PC-9 (cell line): ENCODE measurements at regions not wholly inside any gene's neighbourhood (a gene's known extent, or its start where the extent isn't known, plus 50 kb on each side); places are given as distances from the start of the nearest gene placed in this dataset.

Experiments
- BruUV-seq: library from RNA; stranded (reverse); fragments of 400-500 nt; replicated peaks from 2 replicates; lab custom pipeline; 2021; lab: Mats Ljungman, UMichigan
- CTCF ChIA-PET: fragments of 300-600 bp; sonication (Branson Sonifier 250); formaldehyde crosslinking; loops from one replicate; lab custom pipeline; 2022; ENCODE audit warnings: antibody characterized with exemption; lab: Charles Lee
- POLR2A ChIA-PET: fragments of 300-600 bp; sonication (Branson Sonifier 250); formaldehyde crosslinking; loops from one replicate; lab custom pipeline; 2022; ENCODE audit warnings: antibody characterized with exemption; ENCODE audit not compliant: unreplicated experiment; lab: Charles Lee
- DNase-seq, 2 experiments: peaks; one replicate each; pipeline versions ENCODE4 v3.0.0 to v3.0.0-alpha.2; 2015 to 2022; ENCODE audit warnings: mixed read lengths in 1 of 2
- H2AFZ ChIP-seq: fragments of 200-600 bp; sonication (generic); 2 replicates; pipeline ENCODE4 v1.8.1; 2017; ENCODE audit warnings: antibody characterized with exemption
- H3F3A ChIP-seq: fragments of 200-600 bp; sonication (generic); 2 replicates; pipeline ENCODE4 v1.8.1; 2017; ENCODE audit warnings: antibody characterized with exemption, mild to moderate bottlenecking, low read depth; ENCODE audit not compliant: insufficient read depth
- H3K27ac ChIP-seq: fragments of 200-600 bp; sonication (generic); 2 replicates; pipeline ENCODE4 v1.6.1; 2016; ENCODE audit warnings: mixed run types
- H3K27me3 ChIP-seq: fragments of 200-600 bp; sonication (generic); 2 replicates; pipeline ENCODE4 v1.6.1; 2016; ENCODE audit warnings: low read depth, mixed run types; ENCODE audit not compliant: insufficient read depth
- H3K36me3 ChIP-seq: fragments of 200-600 bp; sonication (generic); 2 replicates; pipeline ENCODE4 v1.6.1; 2016; ENCODE audit warnings: low read depth, mixed run types
- H3K4me1 ChIP-seq: fragments of 200-600 bp; sonication (generic); replicated peaks from 2 replicates; pipeline ENCODE4 v1.6.1; 2016; ENCODE audit warnings: mixed run types; ENCODE audit not compliant: insufficient read depth
- H3K4me2 ChIP-seq: fragments of 200-600 bp; sonication (generic); 2 replicates; pipeline ENCODE4 v1.6.1; 2017; ENCODE audit warnings: mixed run types
- H3K4me3 ChIP-seq: fragments of 200-600 bp; sonication (generic); 2 replicates; pipeline ENCODE4 v1.6.1; 2016; ENCODE audit warnings: mixed run types
- H3K79me2 ChIP-seq: fragments of 200-600 bp; sonication (generic); 2 replicates; pipeline ENCODE4 v1.6.1; 2017; ENCODE audit warnings: low read depth, mixed run types
- H3K9me2 ChIP-seq: fragments of 200-600 bp; sonication (generic); 2 replicates; pipeline ENCODE4 v1.8.1; 2017; ENCODE audit warnings: mild to moderate bottlenecking; ENCODE audit not compliant: insufficient read depth
- H3K9me3 ChIP-seq: fragments of 200-600 bp; sonication (generic); 2 replicates; pipeline ENCODE4 v1.8.1; 2016; ENCODE audit warnings: low read depth; ENCODE audit not compliant: insufficient read depth
- H4K20me1 ChIP-seq: fragments of 200-600 bp; sonication (generic); 2 replicates; pipeline ENCODE4 v1.8.1; 2017; ENCODE audit not compliant: insufficient read depth
- EZH2 ChIP-seq: fragments of 200-600 bp; sonication (generic); IDR thresholded peaks from 2 replicates; pipeline ENCODE4 v1.8.0; 2017; ENCODE audit warnings: antibody characterized with exemption, low read depth
- intact Hi-C: fragments of 100-400 bp; cut with micrococcal nuclease; formaldehyde crosslinking; loops from one replicate; pipeline ENCODE4 v1.10.0; 2022; ENCODE audit not compliant: unreplicated experiment
- TF ChIP-seq, protein P1 (sequence below): fragments of 200-600 bp; sonication (generic); conservative IDR thresholded peaks from 2 replicates; pipeline ENCODE4 v1.6.1; 2017; ENCODE audit warnings: mixed run types, antibody characterized with exemption, mild to moderate bottlenecking, moderate library complexity

DNA sequence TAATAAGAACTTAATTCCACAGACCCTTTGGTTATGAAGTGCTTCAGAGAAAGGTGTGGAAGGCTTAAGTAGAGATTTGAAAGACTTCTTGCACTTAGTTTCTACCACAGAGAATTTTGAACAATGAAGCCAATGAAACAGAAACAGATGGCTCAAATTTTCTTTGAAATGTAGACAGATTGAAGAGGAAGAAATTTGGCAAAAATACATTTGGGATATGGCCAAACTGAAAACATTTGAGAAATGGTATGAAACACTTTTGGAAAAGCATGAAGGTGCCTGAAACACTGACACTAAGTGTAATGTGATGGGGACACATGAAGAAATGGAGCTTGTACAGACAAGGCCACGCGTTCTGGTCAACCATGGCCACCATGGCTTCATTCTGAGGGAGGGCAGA, 272.4 kb upstream of the EXOC2 start:
- intact Hi-C loops, result no loop called here

DNA sequence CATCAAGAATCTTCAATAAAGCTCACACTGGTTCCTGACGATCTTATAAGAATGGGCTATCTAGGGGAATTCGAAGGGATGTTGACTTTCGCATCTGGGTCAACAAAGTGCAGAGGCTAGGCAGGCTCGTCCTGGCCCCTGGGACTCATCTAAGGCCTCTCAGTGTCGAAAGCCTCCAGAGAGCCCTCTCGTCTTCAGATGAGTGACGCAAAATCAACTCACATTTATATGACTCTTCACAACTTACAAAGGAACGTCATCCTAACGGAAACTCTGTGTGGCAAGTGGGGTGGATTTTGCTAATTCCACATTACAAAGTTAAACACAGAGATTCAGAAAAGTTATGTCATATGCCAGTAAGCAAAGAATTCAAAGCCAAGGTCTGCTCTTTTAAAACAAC, 270.5 kb upstream of the EXOC2 start:
- H4K20me1 ChIP-seq, result no peaks in the 10 kb centered on the region
- H3K9me2 ChIP-seq, result no peaks in the 10 kb centered on the region
- no peaks in the 10 kb centered on the region for H3K4me1 ChIP-seq
- H3K4me2 ChIP-seq, result no peak overlapping the region
- no TSS peak for BruUV-seq
- no peak for DNase-seq
- no peaks in the 10 kb centered on the region for H3F3A ChIP-seq
- H3K27ac ChIP-seq, result no peak overlapping the region
- no peaks in the 10 kb centered on the region for H3K79me2 ChIP-seq
- ChIA-PET POLR2A (no interaction called here), CTCF (no interaction called here)
- no peak overlapping the region for H3K4me3 ChIP-seq
- no peaks in the 10 kb centered on the region for H3K9me3 ChIP-seq
- TF ChIP-seq EZH2, result no peak
- TF ChIP-seq, protein P1, sequence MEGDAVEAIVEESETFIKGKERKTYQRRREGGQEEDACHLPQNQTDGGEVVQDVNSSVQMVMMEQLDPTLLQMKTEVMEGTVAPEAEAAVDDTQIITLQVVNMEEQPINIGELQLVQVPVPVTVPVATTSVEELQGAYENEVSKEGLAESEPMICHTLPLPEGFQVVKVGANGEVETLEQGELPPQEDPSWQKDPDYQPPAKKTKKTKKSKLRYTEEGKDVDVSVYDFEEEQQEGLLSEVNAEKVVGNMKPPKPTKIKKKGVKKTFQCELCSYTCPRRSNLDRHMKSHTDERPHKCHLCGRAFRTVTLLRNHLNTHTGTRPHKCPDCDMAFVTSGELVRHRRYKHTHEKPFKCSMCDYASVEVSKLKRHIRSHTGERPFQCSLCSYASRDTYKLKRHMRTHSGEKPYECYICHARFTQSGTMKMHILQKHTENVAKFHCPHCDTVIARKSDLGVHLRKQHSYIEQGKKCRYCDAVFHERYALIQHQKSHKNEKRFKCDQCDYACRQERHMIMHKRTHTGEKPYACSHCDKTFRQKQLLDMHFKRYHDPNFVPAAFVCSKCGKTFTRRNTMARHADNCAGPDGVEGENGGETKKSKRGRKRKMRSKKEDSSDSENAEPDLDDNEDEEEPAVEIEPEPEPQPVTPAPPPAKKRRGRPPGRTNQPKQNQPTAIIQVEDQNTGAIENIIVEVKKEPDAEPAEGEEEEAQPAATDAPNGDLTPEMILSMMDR, result no peak
- H2AFZ ChIP-seq, result no peak overlapping the region
- H3K27me3 ChIP-seq, result no peaks in the 10 kb centered on the region
- no peaks in the 10 kb centered on the region for H3K36me3 ChIP-seq
- intact Hi-C loops, result no loop called here

More for the DNA sequence above, 272.4 kb upstream of the EXOC2 start:
- Histone ChIP-seq H3F3A (no peaks in the 10 kb centered on the region), H3K9me2 (no peaks in the 10 kb centered on the region), H3K27me3 (no peaks in the 10 kb centered on the region), H2AFZ (no peak overlapping the region), H3K79me2 (no peaks in the 10 kb centered on the region), H3K36me3 (no peaks in the 10 kb centered on the region), H3K4me2 (no peak overlapping the region), H3K4me1 (no peaks in the 10 kb centered on the region), H3K9me3 (no peaks in the 10 kb centered on the region), H3K4me3 (no peak overlapping the region), H4K20me1 (no peaks in the 10 kb centered on the region), H3K27ac (no peak overlapping the region)
- CTCF ChIA-PET, result no interaction called here
- TF ChIP-seq EZH2, result no peak
- TF ChIP-seq, protein P1, result no peak
- no TSS peak for BruUV-seq
- POLR2A ChIA-PET, result no interaction called here
- no peak for DNase-seq

GRCh38 chr6:961407-961960, 268.5 kb upstream of the EXOC2 start:
- Histone ChIP-seq H3K4me1 (no peaks in the 10 kb centered on the region), H3K36me3 (no peaks in the 10 kb centered on the region), H3K79me2 (no peaks in the 10 kb centered on the region), H3K9me3 (no peaks in the 10 kb centered on the region), H4K20me1 (no peaks in the 10 kb centered on the region), H3K4me2 (no peak overlapping the region), H3K4me3 (no peak overlapping the region), H3K27ac (no peak overlapping the region), H2AFZ (no peak overlapping the region), H3F3A (no peaks in the 10 kb centered on the region), H3K9me2 (no peaks in the 10 kb centered on the region), H3K27me3 (no peaks in the 10 kb centered on the region)
- intact Hi-C loops, result no loop called here
- BruUV-seq, result no TSS peak
- ChIA-PET CTCF (no interaction called here), POLR2A (no interaction called here)
- no peak for DNase-seq
- TF ChIP-seq EZH2, result no peak
- TF ChIP-seq, protein P1, result no peak
